ENCODE measurements at regions not wholly inside any gene's neighbourhood (a gene's known extent, or its start where the extent isn't known, plus 50 kb on each side); places are given as distances from the start of the nearest gene placed in this dataset.
A peak's percentile ranks its signal among the peaks of the same experiment; 100 is the strongest.

DNA sequence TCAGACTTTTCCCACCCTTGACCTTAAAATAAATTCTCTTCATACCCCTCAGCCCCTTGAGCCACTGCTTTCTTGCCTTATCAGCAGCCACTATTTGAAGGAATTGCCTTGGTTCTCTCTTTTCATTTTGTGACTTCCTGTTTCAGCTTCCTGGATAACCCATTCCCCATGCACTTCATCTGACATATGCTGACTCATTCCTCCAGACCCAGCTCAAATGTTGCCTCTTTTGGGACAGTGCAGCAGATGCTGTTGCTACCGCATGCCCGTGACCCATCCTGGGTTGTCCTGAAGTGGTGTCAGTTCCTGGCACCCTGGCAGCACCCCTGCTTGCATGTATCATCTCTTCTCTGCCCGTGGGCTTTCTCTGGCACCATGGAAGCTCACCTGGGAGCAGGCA, 496.1 kb downstream of the PTPRU start:
- peaks cover 4% of the 10 kb centered on the region for H3K27me3 Mint-ChIP-seq (ENCODE audit: unreplicated experiment)

DNA sequence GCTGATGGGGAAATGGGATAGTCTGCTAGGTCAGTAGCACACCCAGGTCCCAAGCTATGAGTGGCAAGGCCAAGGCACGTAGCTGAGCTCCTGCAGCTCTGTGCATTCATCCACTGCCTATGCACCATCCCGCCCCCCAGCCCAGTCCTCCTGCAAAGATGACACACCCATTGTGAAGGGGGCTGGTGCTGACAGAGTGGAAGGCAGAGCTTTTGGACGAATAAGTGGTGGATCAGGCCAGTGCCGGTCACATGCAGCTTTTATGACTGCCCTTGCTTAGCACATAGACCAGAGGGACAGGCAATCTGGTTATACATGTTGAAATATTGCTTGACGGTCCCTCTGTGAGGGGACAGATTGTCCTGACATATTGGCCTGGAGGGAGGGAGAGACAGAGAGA, 494.3 kb downstream of the PTPRU start:
- Mint-ChIP-seq H3K27me3 (ENCODE audit: unreplicated experiment) (peaks cover 8% of the 10 kb centered on the region), H3K4me3 (ENCODE audit: unreplicated experiment) (no peak overlapping the region), H3K36me3 (ENCODE audit: low read depth, unreplicated experiment) (no peaks in the 10 kb centered on the region), H3K9me3 (ENCODE audit: unreplicated experiment) (no peaks in the 10 kb centered on the region), H3K4me1 (ENCODE audit: unreplicated experiment) (peaks cover 3% of the 10 kb centered on the region), H3K27ac (ENCODE audit: unreplicated experiment) (no peak overlapping the region)
- TF ChIP-seq, protein P1, sequence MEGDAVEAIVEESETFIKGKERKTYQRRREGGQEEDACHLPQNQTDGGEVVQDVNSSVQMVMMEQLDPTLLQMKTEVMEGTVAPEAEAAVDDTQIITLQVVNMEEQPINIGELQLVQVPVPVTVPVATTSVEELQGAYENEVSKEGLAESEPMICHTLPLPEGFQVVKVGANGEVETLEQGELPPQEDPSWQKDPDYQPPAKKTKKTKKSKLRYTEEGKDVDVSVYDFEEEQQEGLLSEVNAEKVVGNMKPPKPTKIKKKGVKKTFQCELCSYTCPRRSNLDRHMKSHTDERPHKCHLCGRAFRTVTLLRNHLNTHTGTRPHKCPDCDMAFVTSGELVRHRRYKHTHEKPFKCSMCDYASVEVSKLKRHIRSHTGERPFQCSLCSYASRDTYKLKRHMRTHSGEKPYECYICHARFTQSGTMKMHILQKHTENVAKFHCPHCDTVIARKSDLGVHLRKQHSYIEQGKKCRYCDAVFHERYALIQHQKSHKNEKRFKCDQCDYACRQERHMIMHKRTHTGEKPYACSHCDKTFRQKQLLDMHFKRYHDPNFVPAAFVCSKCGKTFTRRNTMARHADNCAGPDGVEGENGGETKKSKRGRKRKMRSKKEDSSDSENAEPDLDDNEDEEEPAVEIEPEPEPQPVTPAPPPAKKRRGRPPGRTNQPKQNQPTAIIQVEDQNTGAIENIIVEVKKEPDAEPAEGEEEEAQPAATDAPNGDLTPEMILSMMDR (IDR thresholded peaks at IDR 0.05; ENCODE audit: unreplicated experiment) = no peak
- no peak for DNase-seq (ENCODE audit: low spot score)

More for the DNA sequence above, 496.1 kb downstream of the PTPRU start:
- Mint-ChIP-seq H3K9me3 (ENCODE audit: unreplicated experiment) (no peaks in the 10 kb centered on the region), H3K36me3 (ENCODE audit: low read depth, unreplicated experiment) (no peaks in the 10 kb centered on the region), H3K4me3 (ENCODE audit: unreplicated experiment) (peak overlapping the region; percentile 1), H3K27ac (ENCODE audit: unreplicated experiment) (no peak overlapping the region), H3K4me1 (ENCODE audit: unreplicated experiment) (peaks cover 3% of the 10 kb centered on the region)
- DNase-seq (ENCODE audit: low spot score) = no peak
- TF ChIP-seq, protein P1 (IDR thresholded peaks at IDR 0.05; ENCODE audit: unreplicated experiment) = no peak

DNA sequence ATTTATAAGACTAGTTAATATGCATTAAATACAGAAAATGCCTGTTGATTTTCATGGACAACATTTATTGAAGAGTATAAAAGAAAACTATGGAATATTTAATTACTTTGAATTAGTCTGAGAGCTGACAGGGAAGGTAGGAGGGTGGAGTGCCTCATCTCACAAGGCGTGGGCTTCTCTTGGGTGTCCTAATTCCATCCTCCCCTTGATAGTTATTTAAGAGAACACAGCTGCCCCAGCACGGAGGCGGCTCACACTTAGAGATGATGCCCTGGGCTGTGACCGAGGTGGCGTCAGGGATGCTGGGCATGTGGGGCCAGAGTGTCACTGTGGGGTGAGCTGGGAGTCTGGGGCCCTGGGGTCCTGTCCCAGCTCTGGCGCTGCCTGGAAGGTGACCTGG, 493.0 kb downstream of the PTPRU start:
- no peak overlapping the region for H3K27ac Mint-ChIP-seq (ENCODE audit: unreplicated experiment)
- H3K9me3 Mint-ChIP-seq (ENCODE audit: unreplicated experiment) = no peaks in the 10 kb centered on the region
- TF ChIP-seq, protein P1 (IDR thresholded peaks at IDR 0.05; ENCODE audit: unreplicated experiment) = no peak
- peaks cover 12% of the 10 kb centered on the region for H3K27me3 Mint-ChIP-seq (ENCODE audit: unreplicated experiment)
- peaks cover 3% of the 10 kb centered on the region for H3K4me1 Mint-ChIP-seq (ENCODE audit: unreplicated experiment)
- no peaks in the 10 kb centered on the region for H3K36me3 Mint-ChIP-seq (ENCODE audit: low read depth, unreplicated experiment)
- no peak overlapping the region for H3K4me3 Mint-ChIP-seq (ENCODE audit: unreplicated experiment)
- no peak for DNase-seq (ENCODE audit: low spot score)

DNA sequence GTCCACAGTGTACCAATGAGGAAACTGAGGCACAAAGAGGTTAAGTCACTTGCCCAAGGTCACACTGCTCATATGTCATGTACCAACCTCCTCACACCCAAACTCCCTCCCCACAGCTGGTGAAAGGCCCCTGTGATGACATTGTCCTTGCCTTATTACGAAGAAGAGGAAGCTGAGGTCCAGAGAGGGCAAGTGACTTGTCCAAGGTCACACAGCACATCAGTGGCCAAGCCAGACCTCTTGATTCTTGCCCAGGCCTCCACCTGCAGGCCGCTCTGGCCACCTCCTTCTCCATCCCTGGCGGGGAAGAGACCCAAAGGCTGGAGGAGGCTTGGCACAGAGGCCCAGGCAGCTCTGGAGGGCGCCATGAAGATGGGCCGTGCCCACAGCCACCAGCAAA, 492.4 kb downstream of the PTPRU start:
- Mint-ChIP-seq H3K4me3 (ENCODE audit: unreplicated experiment) (no peak overlapping the region), H3K9me3 (ENCODE audit: unreplicated experiment) (peaks cover 3% of the 10 kb centered on the region), H3K4me1 (ENCODE audit: unreplicated experiment) (peaks cover 6% of the 10 kb centered on the region), H3K36me3 (ENCODE audit: low read depth, unreplicated experiment) (peaks cover 2% of the 10 kb centered on the region), H3K27ac (ENCODE audit: unreplicated experiment) (no peak overlapping the region), H3K27me3 (ENCODE audit: unreplicated experiment) (peaks cover 13% of the 10 kb centered on the region)
- DNase-seq (ENCODE audit: low spot score) = no peak
- TF ChIP-seq, protein P1 (IDR thresholded peaks at IDR 0.05; ENCODE audit: unreplicated experiment) = no peak

DNA sequence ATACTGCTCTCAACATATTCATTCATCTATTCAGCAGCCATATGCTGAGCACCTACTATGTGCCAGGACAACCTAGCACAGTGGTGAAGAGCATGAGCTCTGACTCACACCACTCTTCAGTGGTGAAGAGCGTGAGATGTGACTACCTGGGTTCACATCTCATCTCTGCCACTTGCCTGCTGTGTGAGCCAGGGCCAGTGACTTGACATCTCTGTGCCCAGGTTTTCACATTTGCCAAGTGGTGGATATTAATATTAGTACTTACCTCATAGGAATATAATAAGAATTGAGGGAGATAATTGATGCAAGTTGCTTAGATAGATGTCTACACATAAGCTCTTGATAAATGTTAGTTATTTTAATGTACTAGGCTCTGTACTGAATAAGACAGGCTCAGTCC, 488.9 kb downstream of the PTPRU start:
- H3K36me3 Mint-ChIP-seq (ENCODE audit: low read depth, unreplicated experiment) = peaks cover 3% of the 10 kb centered on the region
- TF ChIP-seq, protein P1 (IDR thresholded peaks at IDR 0.05; ENCODE audit: unreplicated experiment) = no peak
- H3K27ac Mint-ChIP-seq (ENCODE audit: unreplicated experiment) = no peak overlapping the region
- H3K27me3 Mint-ChIP-seq (ENCODE audit: unreplicated experiment) = peaks cover 10% of the 10 kb centered on the region
- H3K9me3 Mint-ChIP-seq (ENCODE audit: unreplicated experiment) = peaks cover 11% of the 10 kb centered on the region
- no peak overlapping the region for H3K4me3 Mint-ChIP-seq (ENCODE audit: unreplicated experiment)
- H3K4me1 Mint-ChIP-seq (ENCODE audit: unreplicated experiment) = peaks cover 3% of the 10 kb centered on the region
- DNase-seq (ENCODE audit: low spot score) = no peak

Data from endothelial cell (in vitro differentiated cells).